Tibial nerve (tissue), 4 donors: ENCODE measurements at regions not wholly inside any gene's neighbourhood (a gene's known extent, or its start where the extent isn't known, plus 50 kb on each side); places are given as distances from the start of the nearest gene placed in this dataset.

Source experiments
- EP300 ChIP-seq, 2 donors: sonication (generic); formaldehyde crosslinking; IDR thresholded peaks; one replicate each; pipeline ENCODE4 v1.6.1; 2017; ENCODE audit warnings: antibody characterized with exemption in 2 of 2, mild to moderate bottlenecking in 1 of 2
- POLR2A ChIP-seq, 2 donors: fragments of 450-650 bp; IDR thresholded peaks; one replicate each; pipeline ENCODE4 v1.6.1; 2017; ENCODE audit warnings: antibody characterized with exemption in 2 of 2, mild to moderate bottlenecking in 2 of 2, moderate library complexity in 2 of 2
- TF ChIP-seq, protein P1 (sequence below), 5 experiments: fragments of 200-600 bp in 3 of 5; fragments of 450-650 bp in 2 of 5; sonication (generic) in 3 of 5; IDR thresholded peaks; one replicate each; pipeline ENCODE4 v1.5.1; 2016 to 2019; ENCODE audit warnings: antibody characterized with exemption in 5 of 5, mild to moderate bottlenecking in 3 of 5, moderate library complexity in 2 of 5

DNA sequence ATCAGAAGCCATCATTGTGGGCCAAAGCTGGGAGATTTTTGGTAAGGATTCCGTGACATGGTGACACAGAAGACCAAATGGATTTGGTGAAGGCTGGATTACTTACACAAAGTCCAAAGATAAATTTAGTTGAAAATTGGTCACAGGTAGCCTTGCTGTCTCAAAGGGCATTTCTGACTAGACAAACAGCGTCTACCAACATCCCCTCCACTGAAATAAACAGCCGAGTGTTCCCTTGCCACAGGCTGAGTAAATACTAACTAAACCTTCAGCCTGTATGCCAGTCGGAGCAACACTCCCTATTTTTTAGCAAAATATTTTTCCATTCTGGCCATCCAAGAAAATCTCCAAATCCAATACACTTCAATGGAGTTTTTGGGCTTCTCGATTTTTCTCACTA lies 279.9 kb upstream of the CITED2 start:
- TF ChIP-seq, protein P1, sequence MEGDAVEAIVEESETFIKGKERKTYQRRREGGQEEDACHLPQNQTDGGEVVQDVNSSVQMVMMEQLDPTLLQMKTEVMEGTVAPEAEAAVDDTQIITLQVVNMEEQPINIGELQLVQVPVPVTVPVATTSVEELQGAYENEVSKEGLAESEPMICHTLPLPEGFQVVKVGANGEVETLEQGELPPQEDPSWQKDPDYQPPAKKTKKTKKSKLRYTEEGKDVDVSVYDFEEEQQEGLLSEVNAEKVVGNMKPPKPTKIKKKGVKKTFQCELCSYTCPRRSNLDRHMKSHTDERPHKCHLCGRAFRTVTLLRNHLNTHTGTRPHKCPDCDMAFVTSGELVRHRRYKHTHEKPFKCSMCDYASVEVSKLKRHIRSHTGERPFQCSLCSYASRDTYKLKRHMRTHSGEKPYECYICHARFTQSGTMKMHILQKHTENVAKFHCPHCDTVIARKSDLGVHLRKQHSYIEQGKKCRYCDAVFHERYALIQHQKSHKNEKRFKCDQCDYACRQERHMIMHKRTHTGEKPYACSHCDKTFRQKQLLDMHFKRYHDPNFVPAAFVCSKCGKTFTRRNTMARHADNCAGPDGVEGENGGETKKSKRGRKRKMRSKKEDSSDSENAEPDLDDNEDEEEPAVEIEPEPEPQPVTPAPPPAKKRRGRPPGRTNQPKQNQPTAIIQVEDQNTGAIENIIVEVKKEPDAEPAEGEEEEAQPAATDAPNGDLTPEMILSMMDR (IDR thresholded peaks at IDR 0.05): no peak
- TF ChIP-seq POLR2A (IDR thresholded peaks at IDR 0.05) (no peak), EP300 (IDR thresholded peaks at IDR 0.05) (no peak)
